IMR-90 (cell line): ENCODE measurements at regions not wholly inside any gene's neighbourhood (a gene's known extent, or its start where the extent isn't known, plus 50 kb on each side); places are given as distances from the start of the nearest gene placed in this dataset.

Experiments used
- ATAC-seq: fragments of 200-7000 bp; cut with Tn5 transposase; 2 replicates; pipeline ENCODE4 v1.9.1; 2020; ENCODE audit warnings: low read depth, mild to moderate bottlenecking, moderate library complexity
- BruUV-seq: library from RNA; stranded (reverse); fragments of 400-500 nt; replicated peaks from 2 replicates; lab custom pipeline; 2021; lab: Mats Ljungman, UMichigan
- CTCF ChIA-PET: fragments of 300-600 bp; formaldehyde crosslinking; extraction: SDS; loops from one replicate; lab custom pipeline; 2021; ENCODE audit warnings: antibody characterized with exemption; lab: Yijun Ruan, JAX
- POLR2A ChIA-PET: fragments of 300-600 bp; sonication (Branson Sonifier 250); formaldehyde crosslinking; loops from one replicate; lab custom pipeline; 2022; ENCODE audit warnings: antibody characterized with exemption; ENCODE audit not compliant: unreplicated experiment; lab: Charles Lee
- DNase-seq: peaks from one replicate; pipeline ENCODE4 v3.0.0; 2013
- H2AFZ ChIP-seq: replicated peaks from 2 replicates; pipeline ENCODE3; 2013; ENCODE audit warnings: low read length, mild to moderate bottlenecking; ENCODE audit not compliant: poor library complexity
- H2AK5ac ChIP-seq: 2 replicates; pipeline ENCODE4 v1.6.1; 2013; ENCODE audit warnings: low read depth, low read length, inconsistent platforms
- H2AK9ac ChIP-seq: replicated peaks from 2 replicates; pipeline ENCODE3; 2013; ENCODE audit warnings: mild to moderate bottlenecking, low read depth, low read length, moderate library complexity; ENCODE audit not compliant: poor library complexity
- H2BK120ac ChIP-seq: 2 replicates; pipeline ENCODE4 v1.6.1; 2013; ENCODE audit warnings: low read depth, low read length, inconsistent platforms
- H2BK15ac ChIP-seq: 3 replicates; pipeline ENCODE4 v1.6.1; 2013; ENCODE audit warnings: low read depth, low read length, inconsistent platforms
- H2BK20ac ChIP-seq: 2 replicates; pipeline ENCODE4 v1.6.1; 2013; ENCODE audit warnings: low read depth, mild to moderate bottlenecking, inconsistent platforms, low read length, moderate library complexity
- H2BK5ac ChIP-seq: 2 replicates; pipeline ENCODE4 v1.6.1; 2013; ENCODE audit warnings: mild to moderate bottlenecking, low read depth, low read length, inconsistent platforms; ENCODE audit not compliant: poor library complexity, severe bottlenecking
- H3K14ac ChIP-seq: replicated peaks from 2 replicates; pipeline ENCODE4 v1.6.1; 2013; ENCODE audit warnings: low read depth, low read length, inconsistent platforms
- H3K18ac ChIP-seq: 2 replicates; pipeline ENCODE4 v1.6.1; 2013; ENCODE audit warnings: low read depth, low read length, control low read depth
- H3K23ac ChIP-seq: 2 replicates; pipeline ENCODE4 v1.6.1; 2013; ENCODE audit warnings: low read depth, low read length, inconsistent platforms
- H3K27ac ChIP-seq: 2 replicates; pipeline ENCODE4 v1.5.1; 2013; ENCODE audit warnings: mild to moderate bottlenecking, control low read depth, low read length; ENCODE audit not compliant: insufficient read depth
- H3K27me3 ChIP-seq: 2 replicates; pipeline ENCODE4 v1.6.1; 2013; ENCODE audit warnings: low read length; ENCODE audit not compliant: control insufficient read depth, insufficient read depth
- H3K36me3 ChIP-seq: 2 replicates; pipeline ENCODE4 v1.6.1; 2013; ENCODE audit warnings: low read length, mixed read lengths; ENCODE audit not compliant: control insufficient read depth, insufficient read depth
- H3K4ac ChIP-seq: 2 replicates; pipeline ENCODE4 v1.6.1; 2013; ENCODE audit warnings: low read depth, low read length, inconsistent platforms
- H3K4me1 ChIP-seq: 2 replicates; pipeline ENCODE4 v1.6.1; 2013; ENCODE audit warnings: low read length, mixed read lengths; ENCODE audit not compliant: control insufficient read depth, insufficient read depth
- H3K4me2 ChIP-seq: 2 replicates; pipeline ENCODE4 v1.6.1; 2013; ENCODE audit warnings: low read depth, mild to moderate bottlenecking, control low read depth, low read length, moderate library complexity
- H3K4me3 ChIP-seq: 2 replicates; pipeline ENCODE4 v1.5.1; 2013; ENCODE audit warnings: low read depth, mild to moderate bottlenecking, control low read depth, low read length, moderate library complexity; ENCODE audit not compliant: insufficient read depth
- H3K56ac ChIP-seq: 2 replicates; pipeline ENCODE4 v1.6.1; 2013; ENCODE audit warnings: low read length, inconsistent platforms; ENCODE audit not compliant: insufficient read depth; ENCODE audit errors: extremely low read depth
- H3K79me1 ChIP-seq, 2 experiments: 2 replicates each; pipeline ENCODE4 v1.6.1; 2013; ENCODE audit warnings: low read length in 2 of 2, inconsistent platforms in 1 of 2, low read depth in 1 of 2
- H3K9ac ChIP-seq: 2 replicates; pipeline ENCODE4 v1.6.1; 2013; ENCODE audit warnings: low read depth, low read length, control low read depth
- H3K9me1 ChIP-seq: 2 replicates; pipeline ENCODE4 v1.6.1; 2013; ENCODE audit warnings: low read length, inconsistent platforms; ENCODE audit not compliant: insufficient read depth
- H3K9me3 ChIP-seq: 2 replicates; pipeline ENCODE4 v1.6.1; 2013; ENCODE audit warnings: low read length; ENCODE audit not compliant: control insufficient read depth, insufficient read depth
- H4K20me1 ChIP-seq: 2 replicates; pipeline ENCODE4 v1.6.1; 2013; ENCODE audit warnings: low read length, inconsistent platforms; ENCODE audit not compliant: insufficient read depth
- H4K5ac ChIP-seq: 2 replicates; pipeline ENCODE4 v1.6.1; 2013; ENCODE audit warnings: mild to moderate bottlenecking, low read depth, low read length, control low read depth
- H4K8ac ChIP-seq, 2 experiments: 2 replicates each; pipeline ENCODE4 v1.6.1; 2013; ENCODE audit warnings: low read depth in 2 of 2, low read length in 2 of 2, control low read depth in 1 of 2, inconsistent platforms in 1 of 2
- H4K91ac ChIP-seq: 2 replicates; pipeline ENCODE4 v1.6.1; 2013; ENCODE audit warnings: low read depth, low read length, inconsistent platforms; ENCODE audit not compliant: insufficient read depth
- CEBPB ChIP-seq: IDR thresholded peaks from 2 replicates; pipeline ENCODE4 v1.6.1; 2012; ENCODE audit warnings: low read depth, low read length, improper control_type of control experiment
- CTCF ChIP-seq: conservative IDR thresholded peaks from 2 replicates; pipeline ENCODE4 v1.5.1; 2012; ENCODE audit warnings: mild to moderate bottlenecking, low read depth, low read length, improper control_type of control experiment
- ELK1 ChIP-seq: fragments of 150-350 bp; IDR thresholded peaks from 2 replicates; pipeline ENCODE4 v1.6.1; 2016; ENCODE audit warnings: low read depth, mild to moderate bottlenecking, low read length, moderate library complexity, borderline replicate concordance
- FOS ChIP-seq: fragments of 150-350 bp; IDR thresholded peaks from 2 replicates; pipeline ENCODE4 v1.6.1; 2016; ENCODE audit warnings: low read depth, low read length
- MAZ ChIP-seq: IDR thresholded peaks from 2 replicates; pipeline ENCODE4 v1.6.1; 2012; ENCODE audit warnings: low read depth, mild to moderate bottlenecking, low read length, improper control_type of control experiment, moderate library complexity, borderline replicate concordance
- MXI1 ChIP-seq: IDR thresholded peaks from 2 replicates; pipeline ENCODE4 v1.6.1; 2012; ENCODE audit warnings: low read depth, mild to moderate bottlenecking, low read length, moderate library complexity, borderline replicate concordance
- NFE2L2 ChIP-seq: fragments of 150-350 bp; IDR thresholded peaks from 2 replicates; pipeline ENCODE4 v1.6.1; 2016; ENCODE audit warnings: low read depth, mild to moderate bottlenecking, low read length
- RAD21 ChIP-seq: IDR thresholded peaks from 2 replicates; pipeline ENCODE4 v1.6.1; 2012; ENCODE audit warnings: low read length, improper control_type of control experiment
- RFX5 ChIP-seq: IDR thresholded peaks from 2 replicates; pipeline ENCODE4 v1.8.0; 2012; ENCODE audit warnings: low read depth, mild to moderate bottlenecking, low read length, moderate library complexity
- USF2 ChIP-seq: fragments of 150-350 bp; IDR thresholded peaks from 2 replicates; pipeline ENCODE4 v1.6.1; 2017; ENCODE audit warnings: mild to moderate bottlenecking, antibody characterized with exemption, low read length, low read depth
- WGBS, 2 experiments: methylation state at CpG; one replicate each; pipeline versions ENCODE4 v1.1.5 to v1.1.7; 2013; ENCODE audit warnings: missing lambda C conversion rate in 2 of 2; ENCODE audit not compliant: insufficient read length in 1 of 2; ENCODE audit errors: extremely low coverage in 2 of 2; 5-methylcytosine and 5-hydroxymethylcytosine counted together
- dilution Hi-C: fragments of 300-500 bp; cut with HindIII; formaldehyde crosslinking; loops from one replicate; pipeline ENCODE4 v1.14.3; 2018; ENCODE audit warnings: low sequenced_read_pairs; ENCODE audit not compliant: unreplicated experiment
- in situ Hi-C: fragments of 300-500 bp; cut with MboI; formaldehyde crosslinking; loops from 3 replicates; pipeline ENCODE4 v1.14.3; 2019; ENCODE audit warnings: low sequenced_read_pairs, inconsistent platforms, mixed read lengths
- intact Hi-C: fragments of 100-400 bp; cut with micrococcal nuclease; formaldehyde crosslinking; loops from 2 replicates; pipeline ENCODE4 v1.10.0; 2022

GRCh38 chr2:144580521-144581161, 60.7 kb upstream of the ZEB2 start:
- TF ChIP-seq FOS (no peak), RAD21 (no peak), MAZ (no peak), ELK1 (no peak), CTCF (no peak), RFX5 (no peak), USF2 (no peak), CEBPB (no peak), MXI1 (no peak), NFE2L2 (no peak)
- Histone ChIP-seq H3K36me3 (no peaks in the 10 kb centered on the region), H2BK15ac (no peak overlapping the region), H2BK20ac (no peak overlapping the region), H4K8ac (no peak overlapping the region), H3K4me2 (no peak overlapping the region), H3K79me1 (no peaks in the 10 kb centered on the region), H2BK120ac (no peak overlapping the region), H4K5ac (no peak overlapping the region), H4K91ac (no peak overlapping the region), H2AFZ (no peak overlapping the region), H3K9ac (no peak overlapping the region), H3K4me1 (peaks cover 3% of the 10 kb centered on the region; the same call in 1 of the 2 replicates), H2AK5ac (no peak overlapping the region), H3K4ac (no peak overlapping the region), H3K9me3 (no peaks in the 10 kb centered on the region), H3K27ac (no peak overlapping the region), H3K18ac (no peak overlapping the region), H3K4me3 (no peak overlapping the region), H4K20me1 (no peaks in the 10 kb centered on the region), H2BK5ac (no peak overlapping the region), H3K23ac (no peak overlapping the region), H3K56ac (no peak overlapping the region), H3K14ac (no peak overlapping the region), H3K27me3 (no peaks in the 10 kb centered on the region), H3K9me1 (no peaks in the 10 kb centered on the region), H2AK9ac (no peak overlapping the region)
- intact Hi-C loops (no loop called here), in situ Hi-C loops (no loop called here), dilution Hi-C loops (no loop called here)
- POLR2A ChIA-PET: no interaction called here
- CTCF ChIA-PET: interaction anchor here (0.6 kb wide), 1 partner anchor 1852 kb away, joined by 3 read pairs; no protein-coding TSS in a partner anchor
- DNase-seq (no peak), ATAC-seq (no peak)
- WGBS, 2 experiments: no CpG with 5 or more reads among the region's 4 CpGs
- BruUV-seq: no TSS peak
